Inflammatory macrophage treated with lipopolysaccharide for 1 hour (primary cell): ENCODE measurements at regions not wholly inside any gene's neighbourhood (a gene's known extent, or its start where the extent isn't known, plus 50 kb on each side); places are given as distances from the start of the nearest gene placed in this dataset.
"Not testable (repeated sequence)": the region's sequence is repeated elsewhere in the genome, so short reads cannot be mapped to it uniquely, and the experiment has no call there.

Source experiments
- DNase-seq, 2 donors: peaks; one replicate each; pipeline ENCODE4 v3.0.0-alpha.2; 2020 to 2022

DNA sequence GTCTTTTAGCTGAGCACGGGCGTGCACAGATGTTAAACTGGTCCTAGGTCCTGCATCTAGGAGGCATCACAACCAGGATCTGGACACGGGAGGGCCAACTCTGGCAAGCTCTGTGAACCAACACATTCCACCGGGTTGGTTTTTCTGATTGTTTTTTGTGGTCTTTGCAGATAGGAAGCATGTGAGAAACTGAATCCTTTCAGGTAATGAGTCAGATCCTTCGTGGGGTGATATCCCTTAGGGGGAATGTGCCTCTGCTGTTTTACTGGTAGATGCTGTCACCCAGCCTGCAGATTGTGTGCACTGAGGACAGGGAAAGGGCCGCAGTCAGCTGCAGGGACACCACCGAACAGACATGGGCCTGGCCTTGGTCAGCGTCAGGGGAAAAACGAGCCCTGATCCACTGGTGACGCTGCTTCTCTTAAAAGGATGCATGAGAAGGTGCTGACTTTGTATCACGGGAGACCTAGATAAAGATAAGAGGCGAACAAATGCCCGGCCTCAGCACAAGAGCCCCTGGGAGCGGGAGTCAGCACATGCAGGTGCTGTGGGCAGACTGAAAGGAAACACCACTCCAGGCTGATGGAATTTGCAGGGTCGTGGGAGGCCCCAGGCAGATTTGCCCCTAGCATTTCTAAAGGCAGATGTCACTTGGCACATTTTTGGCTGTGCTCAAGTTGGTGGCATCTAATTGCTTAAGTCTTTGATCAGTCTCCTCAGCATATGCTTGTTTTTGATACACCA, 51.1 kb downstream of the DOP1B start:
- DNase-seq = no peak

DNA sequence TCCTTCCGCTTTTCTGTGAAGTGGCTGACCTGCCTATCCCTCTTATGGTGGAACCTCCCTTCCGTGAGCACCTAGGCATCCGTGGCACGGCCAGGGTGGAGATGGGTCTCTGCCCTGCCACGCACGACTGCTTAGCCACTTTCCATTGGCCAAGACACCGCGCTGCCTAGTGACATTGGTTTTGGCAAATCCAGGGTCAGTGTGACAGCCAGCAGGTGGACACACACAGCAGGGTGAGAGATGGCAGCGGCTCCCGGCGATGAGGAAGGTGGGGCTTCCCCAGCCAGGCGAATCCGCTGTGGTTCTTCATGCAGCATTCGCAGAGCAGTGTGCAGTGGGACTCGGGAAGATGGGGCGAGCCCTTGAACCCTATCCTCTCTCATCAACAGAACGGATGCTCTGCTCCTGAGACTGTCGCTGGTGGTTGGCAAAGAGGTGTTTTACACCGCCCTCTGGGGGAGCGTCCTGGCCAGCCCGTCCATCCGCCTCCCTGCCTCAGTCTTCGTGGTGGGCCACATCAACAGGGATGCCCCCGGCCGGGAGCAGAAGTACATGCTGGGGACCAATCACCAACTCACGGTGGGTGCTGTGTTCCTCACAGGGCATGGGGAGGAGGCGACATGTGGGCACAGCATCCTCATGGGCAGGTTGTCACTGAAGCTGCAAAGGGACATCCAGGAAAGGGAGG, 51.8 kb downstream of the DOP1B start:
- no peak for DNase-seq

DNA sequence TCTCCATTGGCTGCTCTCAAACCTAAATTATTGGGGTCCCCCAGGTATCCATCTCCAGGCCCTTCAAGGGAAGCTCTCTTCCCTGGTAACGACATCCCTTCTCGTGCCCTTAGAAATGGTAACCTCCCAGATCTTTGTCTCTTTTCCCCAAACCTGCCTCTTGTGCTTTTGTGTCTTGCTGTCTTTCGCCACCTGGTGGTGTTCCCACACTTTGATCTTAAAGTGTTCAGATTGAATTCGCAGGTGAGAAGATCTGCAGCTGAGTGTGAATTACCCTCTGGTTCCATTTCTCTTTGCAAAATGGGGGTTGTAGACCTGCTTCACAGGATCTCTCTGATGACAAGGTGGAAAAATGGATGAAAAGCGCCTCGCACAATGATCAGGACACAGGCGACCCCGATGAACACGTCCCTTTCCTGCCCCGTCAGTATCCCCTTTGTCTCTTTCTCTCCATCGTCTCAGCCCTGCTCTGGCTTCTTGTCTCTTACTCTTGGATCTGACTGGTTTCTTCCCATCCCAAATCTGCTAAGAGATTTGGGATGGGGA, 53.1 kb downstream of the DOP1B start:
- peak in 1 of 2 donors; percentile 40 for DNase-seq

DNA sequence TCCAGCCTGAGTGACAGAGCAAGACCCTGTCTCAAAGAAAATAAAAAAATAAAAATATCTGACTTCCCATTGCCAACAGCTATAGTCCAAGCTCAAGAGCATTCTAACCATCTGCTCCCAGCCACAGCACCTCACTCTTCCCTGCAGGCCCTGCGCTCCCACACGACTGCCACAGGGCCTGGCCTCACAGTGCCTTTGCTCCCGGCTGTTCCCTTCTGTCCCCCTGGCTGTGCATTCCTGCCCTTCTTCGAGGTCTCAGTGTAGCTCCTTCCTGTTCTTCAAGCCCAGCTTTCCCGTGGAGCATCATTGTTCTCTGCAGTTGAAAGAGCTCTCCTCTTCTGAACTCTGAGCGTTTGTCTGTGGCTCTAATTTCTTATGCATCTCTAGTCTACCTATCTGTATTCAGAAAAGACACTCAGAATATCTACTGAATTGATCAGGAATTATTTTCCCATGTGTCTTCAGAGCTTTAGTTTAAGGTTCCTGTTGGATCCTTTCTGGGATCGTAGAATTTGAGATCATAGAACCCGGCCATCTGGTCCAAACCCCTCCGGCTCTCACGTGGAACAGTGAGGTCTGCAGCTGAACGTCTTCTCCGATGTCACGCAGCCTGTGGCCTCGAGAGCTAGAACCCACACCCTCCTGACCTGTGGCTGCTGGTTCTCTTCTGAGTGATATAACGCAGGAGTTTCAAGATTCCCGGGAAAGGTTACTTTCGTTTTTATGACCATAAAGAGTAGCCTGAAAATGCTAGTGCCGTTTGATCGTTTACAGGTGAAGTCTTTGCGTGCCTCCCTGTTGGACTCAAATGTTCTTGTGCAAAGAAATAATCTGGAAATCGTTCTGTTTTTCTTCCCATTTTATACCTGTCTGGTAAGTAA, 54.4 kb downstream of the DOP1B start:
- DNase-seq = no peak

DNA sequence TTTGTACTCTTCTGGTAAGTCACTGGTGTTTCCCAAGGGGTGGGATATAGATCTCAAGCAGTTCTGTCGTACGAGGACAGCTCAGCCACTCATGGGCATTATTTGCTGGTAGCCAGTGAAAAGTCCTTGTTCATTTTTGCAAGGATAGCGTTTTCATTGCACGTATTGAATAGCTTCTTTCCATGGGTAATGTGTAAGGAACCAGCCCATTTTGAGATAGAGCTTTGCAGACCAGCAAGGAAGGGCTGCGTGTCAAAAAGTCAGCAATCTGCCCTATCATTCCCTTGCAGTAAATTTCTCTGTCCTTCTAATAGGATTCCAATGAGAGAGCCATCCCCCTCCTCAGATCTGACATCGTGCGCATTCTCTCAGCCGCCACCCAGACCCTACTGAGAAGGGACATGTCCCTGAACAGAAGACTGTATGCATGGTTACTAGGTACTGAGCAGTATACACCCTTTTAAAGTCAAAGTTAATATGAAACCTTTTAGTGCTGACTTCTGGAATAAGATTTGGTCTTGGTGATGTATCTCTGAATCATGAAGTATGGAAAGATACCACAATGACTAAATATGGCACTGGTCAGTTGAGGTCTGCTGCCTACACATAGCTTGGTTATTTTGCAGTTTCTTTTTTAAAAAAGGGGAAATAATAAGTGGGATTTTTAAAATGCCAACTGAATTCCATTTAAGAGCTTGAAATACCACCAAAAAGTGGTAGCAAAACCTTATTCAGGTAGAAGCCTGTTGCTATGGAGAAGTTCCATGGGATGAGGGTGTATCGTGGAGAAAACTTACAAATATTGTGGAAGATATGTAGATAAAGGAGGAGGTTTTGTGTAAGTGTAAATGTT, 55.3 kb downstream of the DOP1B start:
- peak; percentile 28 to 78 for DNase-seq

DNA sequence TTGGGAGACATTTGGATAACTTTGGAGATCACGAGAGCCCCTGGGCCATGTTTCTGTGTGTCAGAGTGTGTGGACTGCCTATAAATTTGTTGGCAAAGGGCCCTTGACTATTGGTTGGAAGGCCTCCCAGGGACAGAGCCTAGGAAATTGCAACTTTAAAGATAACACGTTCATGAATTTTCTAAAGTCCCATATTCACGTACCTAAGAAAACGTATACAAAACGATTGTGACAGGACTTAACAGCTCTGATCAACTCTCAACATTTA, 55.8 kb downstream of the DOP1B start:
- no peak for DNase-seq

DNA sequence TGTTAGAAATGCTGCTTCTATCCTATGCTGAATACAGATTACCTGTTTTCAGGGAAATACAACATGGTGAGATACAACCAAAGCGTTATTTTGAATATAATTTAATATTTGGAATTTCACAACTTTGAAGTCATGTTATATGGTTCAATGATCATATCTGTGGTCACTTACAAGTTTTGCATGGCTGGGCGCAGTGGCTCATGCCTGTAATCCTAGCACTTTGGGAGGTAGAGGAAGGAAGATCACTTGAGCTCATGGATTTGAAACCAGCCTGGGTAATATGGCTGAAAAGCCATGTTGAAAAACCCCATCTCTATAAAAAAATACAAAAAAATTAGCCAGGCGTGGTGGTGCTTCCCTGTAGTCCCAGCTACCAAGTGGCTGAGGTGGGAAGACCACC, 57.9 kb downstream of the DOP1B start:
- DNase-seq = no peak

DNA sequence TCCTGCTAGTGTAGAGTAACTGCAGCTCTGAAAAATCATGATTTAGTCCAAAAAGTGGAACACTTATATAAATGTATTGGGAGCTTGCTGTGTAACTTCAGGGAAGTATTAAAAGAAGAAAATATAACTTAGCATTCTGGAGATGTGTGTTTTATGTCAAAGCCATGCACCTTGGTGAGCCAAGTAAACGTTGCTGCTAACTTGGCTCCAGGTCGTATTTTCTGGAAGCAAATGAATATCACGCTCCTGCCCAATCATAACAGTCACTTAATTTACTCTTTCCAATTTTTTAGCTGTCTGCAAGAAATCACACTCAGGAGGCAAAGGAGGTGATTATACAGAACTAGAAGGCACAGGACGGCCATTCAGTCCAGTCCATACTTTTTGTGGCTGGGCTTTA, 61.1 kb downstream of the DOP1B start:
- DNase-seq = no peak

DNA sequence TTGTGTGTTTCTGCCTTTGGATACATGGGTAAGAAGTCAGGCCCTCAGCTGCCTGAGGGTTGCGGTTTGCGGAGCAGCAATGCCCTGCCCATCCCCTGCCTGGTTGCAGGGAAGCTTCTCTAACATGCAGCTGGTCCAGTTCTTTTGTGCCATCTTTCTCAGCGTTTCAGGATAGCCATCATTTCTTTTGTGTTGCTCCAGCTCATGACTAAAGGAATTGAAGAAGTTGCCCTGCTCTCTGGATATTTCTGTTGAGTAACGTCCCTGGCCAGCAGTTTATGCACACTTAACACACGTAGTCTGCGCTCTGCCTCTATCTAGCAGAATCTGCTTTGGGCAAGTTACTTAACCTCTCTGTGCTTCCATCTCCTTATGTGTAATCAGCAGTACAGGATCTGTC, 62.1 kb downstream of the DOP1B start:
- DNase-seq = no peak

DNA sequence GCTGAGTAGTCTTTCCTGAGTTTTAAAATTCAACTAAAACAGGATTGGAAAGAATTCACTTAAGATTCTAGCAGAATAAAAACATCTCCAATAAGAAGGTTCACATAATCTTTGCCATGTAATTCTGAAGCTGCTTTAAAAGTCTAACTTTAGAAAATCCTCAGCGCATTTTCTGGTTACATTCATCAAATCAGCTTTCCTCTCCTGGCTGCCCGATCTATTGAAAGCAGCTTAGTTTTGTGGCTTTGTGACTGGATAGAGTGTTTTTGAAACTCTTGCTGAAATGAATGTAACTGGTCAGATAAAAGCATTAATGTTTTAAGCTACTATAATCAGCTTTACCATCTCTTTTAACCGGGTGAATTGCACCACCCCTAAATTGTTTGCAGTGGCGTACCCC, 66.8 kb downstream of the DOP1B start:
- no peak for DNase-seq

DNA sequence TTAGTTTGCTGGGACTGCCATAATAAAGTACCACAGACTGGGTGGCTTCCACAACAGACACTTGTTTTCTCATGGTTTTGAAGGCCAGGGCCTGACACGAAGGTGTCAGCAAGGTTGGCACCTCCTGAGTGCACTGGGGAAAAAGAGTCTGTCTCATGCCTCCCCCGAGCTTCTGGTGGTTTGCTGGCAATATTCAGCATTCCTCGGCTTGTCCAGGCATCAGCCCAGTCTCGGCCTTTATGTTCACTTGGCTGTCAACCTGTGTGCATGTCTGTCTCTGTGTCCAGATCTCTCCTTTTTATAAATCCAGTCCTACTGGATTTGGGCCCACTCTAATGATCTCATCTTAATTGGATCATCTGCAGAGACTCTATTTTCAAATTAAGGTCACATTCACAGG, 72.6 kb downstream of the DOP1B start:
- no peak for DNase-seq

DNA sequence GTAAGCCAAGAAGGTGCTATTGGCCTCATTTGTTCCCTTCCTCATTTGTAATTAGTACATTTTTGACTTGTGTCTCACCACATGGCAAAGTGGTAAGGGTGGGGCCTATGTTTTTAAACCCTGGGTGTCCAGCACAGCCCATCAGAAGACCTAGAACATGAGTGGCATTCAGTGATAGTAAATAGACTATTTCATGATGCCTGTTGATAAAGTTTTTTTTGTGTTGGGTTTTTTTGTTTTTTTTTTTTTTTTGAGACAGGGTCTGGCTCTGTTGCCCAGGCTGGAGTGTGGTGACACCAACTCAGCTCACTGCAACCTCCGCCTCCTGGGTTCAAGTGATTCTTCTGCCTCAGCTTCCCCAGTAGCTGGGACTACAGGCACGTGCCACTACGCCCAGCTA, 74.8 kb downstream of the DOP1B start:
- DNase-seq = not testable (repeated sequence)

DNA sequence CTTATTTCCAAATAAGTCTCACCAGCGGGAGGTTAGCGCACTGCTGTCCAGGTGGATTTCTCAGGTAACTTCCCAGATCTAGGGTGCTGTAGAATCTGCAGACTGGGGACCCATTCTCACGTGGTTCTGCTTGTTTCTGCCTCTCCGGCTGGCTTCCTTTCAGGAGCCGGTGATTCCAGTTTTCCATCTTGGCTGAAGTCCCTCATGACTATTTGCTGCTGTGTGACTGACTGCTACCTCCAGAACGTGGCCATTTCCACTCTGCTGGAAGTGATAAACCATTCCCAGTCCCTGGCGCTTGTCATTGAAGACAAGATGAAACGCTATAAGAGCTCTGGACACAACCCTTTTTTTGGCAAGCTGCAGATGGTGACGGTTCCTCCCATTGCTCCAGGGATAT, 76.0 kb downstream of the DOP1B start:
- DNase-seq = no peak

DNA sequence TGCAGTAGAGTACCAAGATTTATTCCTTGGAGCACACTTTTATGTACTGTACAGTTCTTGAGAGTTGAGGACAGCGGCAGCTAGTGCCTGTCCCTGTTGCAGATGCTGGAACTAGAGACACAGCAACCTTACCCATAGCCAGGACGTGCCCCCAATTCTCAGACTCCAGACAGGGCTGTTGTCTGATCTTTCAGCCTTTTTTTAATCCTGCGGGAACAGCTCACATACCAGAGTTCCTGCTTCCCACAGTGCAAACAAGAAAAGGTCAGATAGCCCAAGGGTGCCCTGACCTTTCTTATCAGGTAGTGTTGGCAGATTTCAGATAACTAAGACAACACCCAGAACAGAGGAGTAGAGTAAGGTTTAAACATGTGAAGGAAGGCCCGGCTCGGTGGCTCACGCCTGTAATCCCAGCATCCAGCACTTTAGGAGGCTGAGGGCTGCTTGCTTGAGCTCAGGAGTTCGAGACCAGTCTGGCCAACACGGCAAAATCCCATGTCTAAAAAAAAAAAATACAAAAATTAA, 78.5 kb downstream of the DOP1B start:
- no peak for DNase-seq

DNA sequence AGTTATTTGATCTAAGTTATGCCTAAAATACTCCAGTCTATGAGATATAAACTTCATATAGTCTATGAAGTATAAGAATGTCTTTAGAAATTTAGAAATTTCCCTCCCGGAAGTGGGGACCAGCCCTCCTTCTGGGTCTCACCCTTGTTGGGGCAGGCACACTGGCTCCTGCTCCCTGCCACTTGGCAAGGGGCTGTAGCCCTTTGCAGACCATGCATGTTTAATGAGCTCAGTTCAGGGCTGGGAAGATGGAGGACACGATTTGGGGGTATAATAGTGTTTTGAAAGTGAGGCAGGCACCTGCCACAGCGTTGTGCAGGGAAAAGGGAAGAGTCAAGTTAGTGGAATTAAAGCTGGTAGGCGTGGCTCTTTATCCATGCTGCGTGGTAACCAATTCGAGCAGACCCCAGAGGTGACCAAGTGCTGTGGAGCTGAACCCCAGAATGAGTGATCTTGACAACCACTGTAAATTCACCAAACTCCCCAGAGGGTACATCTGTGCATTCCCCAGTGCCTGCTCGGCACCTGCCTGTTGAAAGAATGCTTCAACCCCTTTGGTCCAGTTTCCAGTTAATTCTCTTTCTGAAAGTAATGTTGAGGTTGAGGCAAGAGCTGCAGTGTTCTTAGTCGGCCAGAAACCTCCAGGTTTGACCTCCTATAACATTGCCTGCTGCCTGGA, 79.6 kb downstream of the DOP1B start:
- DNase-seq = no peak

DNA sequence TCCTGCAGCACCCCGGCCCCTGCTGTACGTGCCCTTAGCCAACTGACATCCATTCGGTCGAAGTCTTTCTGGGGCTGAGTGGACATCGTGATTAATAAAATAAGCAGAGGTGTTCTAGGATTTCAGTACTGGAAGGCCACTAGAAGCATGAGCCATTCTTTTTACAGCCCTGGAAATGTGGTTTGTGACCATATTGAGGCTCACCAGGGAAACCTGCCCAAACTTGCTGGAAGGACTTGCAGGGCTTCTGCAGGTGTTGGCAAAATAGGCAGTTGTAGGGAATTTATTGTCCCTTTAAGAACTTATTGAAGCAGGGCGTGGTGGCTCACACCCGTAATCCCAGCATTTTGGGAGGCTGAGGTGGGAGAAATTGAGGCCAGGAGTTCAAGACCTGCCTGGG, 80.8 kb downstream of the DOP1B start:
- no peak for DNase-seq

DNA sequence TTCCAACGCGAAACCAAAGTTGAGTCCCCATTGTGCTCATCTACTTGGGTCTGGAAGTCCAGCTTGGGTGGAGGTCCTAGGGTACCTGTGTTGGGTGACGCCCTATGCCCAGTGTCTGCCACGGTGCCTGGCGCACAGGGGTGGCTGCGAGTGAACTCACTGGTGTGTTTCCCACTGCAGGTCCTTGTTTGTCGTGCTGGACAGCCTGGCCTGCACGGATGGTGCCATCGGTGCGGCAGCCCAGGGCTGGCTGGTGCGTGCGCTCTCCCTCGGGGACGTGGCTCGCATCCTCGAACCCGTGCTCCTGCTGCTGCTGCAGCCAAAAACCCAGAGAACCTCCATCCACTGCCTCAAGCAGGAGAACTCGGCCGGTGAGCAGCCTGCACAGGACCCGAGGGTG, 80.4 kb upstream of the MORC3 start:
- no peak for DNase-seq

DNA sequence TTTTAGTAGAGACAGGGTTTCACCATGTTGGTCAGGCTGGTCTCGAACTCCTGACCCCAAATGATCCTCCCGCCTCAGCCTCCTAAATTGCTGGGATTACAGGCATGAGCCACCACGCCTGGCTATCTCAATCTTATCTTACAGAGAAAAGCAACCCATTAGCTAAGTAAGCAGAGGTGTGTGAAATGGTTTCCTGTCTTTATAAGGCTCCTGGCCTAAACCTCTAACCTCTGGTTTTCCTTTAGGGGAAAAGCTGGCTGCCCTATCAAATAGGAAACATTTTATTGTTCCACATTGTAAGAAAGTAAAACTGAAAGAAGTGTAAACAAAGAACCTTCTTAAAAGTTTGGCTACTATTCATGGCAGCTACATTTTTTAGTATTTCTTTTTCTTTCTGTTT, 78.3 kb upstream of the MORC3 start:
- DNase-seq = no peak

DNA sequence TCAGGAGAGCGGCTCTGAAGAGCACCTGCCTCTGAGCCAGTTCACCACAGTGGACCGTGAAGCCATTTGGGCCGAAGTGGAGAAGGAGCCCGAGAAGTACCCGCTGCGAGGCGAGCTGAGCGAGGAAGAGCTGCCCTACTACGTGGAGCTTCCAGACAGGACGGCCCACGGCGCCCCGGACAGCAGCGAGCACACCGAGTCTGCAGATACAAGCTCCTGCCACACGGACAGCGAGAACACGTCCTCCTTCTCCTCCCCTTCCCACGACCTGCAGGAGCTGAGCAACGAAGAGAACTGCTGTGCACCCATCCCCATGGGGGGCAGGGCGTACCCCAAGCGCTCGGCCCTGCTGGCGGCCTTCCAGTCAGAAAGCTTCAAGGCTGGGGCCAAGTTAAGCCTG, 74.9 kb upstream of the MORC3 start:
- no peak for DNase-seq

DNA sequence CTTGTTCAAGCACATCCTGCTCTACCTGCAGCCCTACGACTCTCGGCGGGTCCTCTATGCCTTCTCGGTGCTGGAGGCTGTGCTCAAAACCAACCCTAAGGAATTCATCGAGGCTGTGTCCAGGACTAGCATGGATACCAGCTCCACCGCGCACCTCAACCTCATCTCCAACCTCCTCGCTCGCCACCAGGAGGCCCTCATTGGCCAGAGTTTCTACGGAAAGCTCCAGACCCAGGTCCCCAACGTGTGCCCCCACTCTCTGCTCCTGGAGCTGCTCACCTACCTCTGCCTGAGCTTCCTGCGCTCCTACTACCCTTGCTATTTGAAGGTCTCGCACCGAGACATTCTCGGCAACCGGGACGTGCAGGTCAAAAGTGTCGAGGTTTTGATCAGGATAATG, 74.3 kb upstream of the MORC3 start:
- no peak for DNase-seq

DNA sequence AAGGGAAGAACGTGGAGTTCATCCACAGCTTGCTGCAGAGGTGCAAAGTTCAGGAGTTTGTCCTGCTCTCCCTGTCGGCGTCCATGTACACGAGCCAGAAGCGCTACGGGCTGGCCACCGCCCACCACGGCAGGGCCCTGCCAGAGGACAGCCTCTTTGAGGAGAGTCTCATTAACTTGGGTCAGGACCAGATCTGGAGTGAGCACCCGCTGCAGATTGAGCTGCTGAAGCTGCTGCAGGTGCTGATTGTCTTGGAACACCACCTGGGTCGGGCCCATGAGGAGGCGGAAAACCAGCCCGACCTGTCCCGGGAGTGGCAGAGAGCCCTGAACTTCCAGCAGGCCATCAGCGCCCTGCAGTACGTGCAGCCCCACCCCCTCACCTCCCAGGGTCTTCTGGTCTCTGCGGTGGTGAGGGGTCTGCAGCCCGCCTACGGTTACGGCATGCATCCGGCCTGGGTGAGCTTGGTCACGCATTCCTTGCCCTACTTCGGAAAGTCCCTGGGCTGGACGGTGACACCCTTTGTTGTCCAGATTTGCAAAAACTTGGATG, 73.8 kb upstream of the MORC3 start:
- no peak for DNase-seq
